Psoas muscle (tissue), 7 donors: ENCODE measurements at regions not wholly inside any gene's neighbourhood (a gene's known extent, or its start where the extent isn't known, plus 50 kb on each side); places are given as distances from the start of the nearest gene placed in this dataset.

Experiments
- ATAC-seq, 4 donors: fragments of 200-7000 bp; cut with Tn5 transposase; one replicate each; pipeline ENCODE4 v1.9.1; 2020; ENCODE audit warnings: moderate library complexity in 3 of 4, mild to moderate bottlenecking in 2 of 4
- DNase-seq, 2 donors: peaks; one replicate each; pipeline ENCODE4 v3.0.0-alpha.2; 2020
- H3K27ac ChIP-seq: fragments of 200-600 bp; one replicate; pipeline ENCODE4 v1.8.0; 2022
- H3K27me3 ChIP-seq, 3 donors: fragments of 200-600 bp in 1 of 3; one replicate each; pipeline versions ENCODE4 v1.6.1 to v1.8.0; 2013 to 2022; ENCODE audit warnings: low read length in 2 of 3, mild to moderate bottlenecking in 2 of 3, moderate library complexity in 1 of 3; ENCODE audit not compliant: insufficient read depth in 3 of 3
- H3K36me3 ChIP-seq, 2 donors: fragments of 200-600 bp in 1 of 2; one replicate each; pipeline versions ENCODE4 v1.6.1 to v1.8.0; 2013 to 2022; ENCODE audit warnings: low read depth in 1 of 2, mild to moderate bottlenecking in 1 of 2, moderate library complexity in 1 of 2; ENCODE audit not compliant: insufficient read depth in 1 of 2
- H3K4me1 ChIP-seq: fragments of 200-600 bp; one replicate; pipeline ENCODE4 v1.8.0; 2022
- H3K4me3 ChIP-seq: fragments of 200-600 bp; one replicate; pipeline ENCODE4 v1.8.0; 2022; ENCODE audit warnings: mild to moderate bottlenecking
- H3K9me3 ChIP-seq: fragments of 200-600 bp; one replicate; pipeline ENCODE4 v1.8.0; 2022
- CTCF ChIP-seq: fragments of 200-600 bp; IDR thresholded peaks from one replicate; pipeline ENCODE4 v1.8.0; 2022; ENCODE audit warnings: antibody characterized with exemption
- WGBS, 3 donors: extraction: QIAGEN DNeasy Blood & Tissue Kit; methylation state at CpG; one replicate each; pipeline versions ENCODE4 v1.1.6 to v1.1.7; 2013; 5-methylcytosine and 5-hydroxymethylcytosine counted together
- intact Hi-C, 2 donors: fragments of 100-400 bp; cut with DNase I; formaldehyde crosslinking; loops; one replicate each; pipeline versions ENCODE4 v1.11.0 to v1.14.2; 2022
- donor health status: healthy with polysubstance abuse.
- donor health status: DM: no; HTN: no; CAD: no; lungs with moderate emphysema.
- donor health status: Bipolar disorder and iron deficiency.
- donor health status: healthy.
- donor health status: DM: yes; HTN: yes; CAD: no.
- donor health status: DM: no; HTN: no; CAD: no.
- donor health status: DM: yes; HTN: yes; CAD: no.

- no peaks in the 10 kb centered on the region for H3K36me3 ChIP-seq
- 65 to 76% (median 73%) methylated on average over 4 of the region's 4 CpGs for WGBS, 3 donors
- H3K4me3 ChIP-seq = no peak overlapping the region
- ATAC-seq (no peak), DNase-seq (no peak)
- H3K27me3 ChIP-seq = no peaks in the 10 kb centered on the region
- no peak for TF ChIP-seq CTCF
- intact Hi-C loops = no loop called here
- no peaks in the 10 kb centered on the region for H3K4me1 ChIP-seq
- no peaks in the 10 kb centered on the region for H3K9me3 ChIP-seq
- no peak overlapping the region for H3K27ac ChIP-seq
These were observed 223.5 kb upstream of the SYT10 start for GRCh38 chr12:33663000-33663654.

- TF ChIP-seq CTCF = no peak
- no peaks in the 10 kb centered on the region for H3K4me1 ChIP-seq
- ATAC-seq = no peak
- WGBS, 3 donors = 47 to 55% (median 48%) methylated on average over 2 of the region's 2 CpGs
- intact Hi-C loops = no loop called here
- no peaks in the 10 kb centered on the region for H3K27me3 ChIP-seq
- no peaks in the 10 kb centered on the region for H3K36me3 ChIP-seq
- H3K9me3 ChIP-seq = no peaks in the 10 kb centered on the region
- no peak overlapping the region for H3K27ac ChIP-seq
- DNase-seq = no peak
- no peak overlapping the region for H3K4me3 ChIP-seq
These were observed 229.7 kb upstream of the SYT10 start for GRCh38 chr12:33669349-33669748.

- no peak for TF ChIP-seq CTCF
- no peaks in the 10 kb centered on the region for H3K36me3 ChIP-seq
- WGBS, 3 donors = 47 to 60% (median 55%) methylated on average over 5 of the region's 5 CpGs
- ATAC-seq (no peak), DNase-seq (no peak)
- no peak overlapping the region for H3K4me3 ChIP-seq
- H3K27ac ChIP-seq = no peak overlapping the region
- no peaks in the 10 kb centered on the region for H3K27me3 ChIP-seq
- H3K4me1 ChIP-seq = no peaks in the 10 kb centered on the region
- no peaks in the 10 kb centered on the region for H3K9me3 ChIP-seq
- intact Hi-C loops = no loop called here
These were observed 230.7 kb upstream of the SYT10 start for GRCh38 chr12:33670284-33670683.

GRCh38 chr12:33671676-33672075, 232.1 kb upstream of the SYT10 start:
- H3K4me1 ChIP-seq = no peaks in the 10 kb centered on the region
- ATAC-seq (no peak), DNase-seq (no peak)
- H3K9me3 ChIP-seq = no peaks in the 10 kb centered on the region
- intact Hi-C loops = no loop called here
- no peak overlapping the region for H3K4me3 ChIP-seq
- no peak for TF ChIP-seq CTCF
- H3K36me3 ChIP-seq = no peaks in the 10 kb centered on the region
- H3K27ac ChIP-seq = no peak overlapping the region
- no peaks in the 10 kb centered on the region for H3K27me3 ChIP-seq
